ENCODE measurements at regions not wholly inside any gene's neighbourhood (a gene's known extent, or its start where the extent isn't known, plus 50 kb on each side); places are given as distances from the start of the nearest gene placed in this dataset.

DNA sequence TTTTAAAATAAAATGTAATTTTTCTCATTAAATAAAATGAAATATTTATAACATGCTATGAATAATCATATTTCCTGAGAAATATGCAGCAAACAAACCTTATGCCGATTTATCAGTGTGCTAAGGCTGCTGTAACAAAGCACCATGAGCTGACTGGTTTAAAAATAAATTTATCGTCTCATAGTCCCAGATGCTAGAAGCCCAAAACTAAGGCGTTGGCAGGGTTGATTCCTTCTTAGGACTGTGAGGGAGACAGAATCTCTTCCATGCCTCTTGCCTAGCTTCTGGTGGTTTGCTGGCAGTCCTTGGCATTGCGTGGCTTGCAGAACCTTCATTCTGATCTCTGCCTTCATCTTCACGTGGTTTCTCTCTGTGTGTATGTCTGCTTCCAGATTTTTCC lies 740.3 kb downstream of the OTOL1 start:
- TF ChIP-seq, protein P1, sequence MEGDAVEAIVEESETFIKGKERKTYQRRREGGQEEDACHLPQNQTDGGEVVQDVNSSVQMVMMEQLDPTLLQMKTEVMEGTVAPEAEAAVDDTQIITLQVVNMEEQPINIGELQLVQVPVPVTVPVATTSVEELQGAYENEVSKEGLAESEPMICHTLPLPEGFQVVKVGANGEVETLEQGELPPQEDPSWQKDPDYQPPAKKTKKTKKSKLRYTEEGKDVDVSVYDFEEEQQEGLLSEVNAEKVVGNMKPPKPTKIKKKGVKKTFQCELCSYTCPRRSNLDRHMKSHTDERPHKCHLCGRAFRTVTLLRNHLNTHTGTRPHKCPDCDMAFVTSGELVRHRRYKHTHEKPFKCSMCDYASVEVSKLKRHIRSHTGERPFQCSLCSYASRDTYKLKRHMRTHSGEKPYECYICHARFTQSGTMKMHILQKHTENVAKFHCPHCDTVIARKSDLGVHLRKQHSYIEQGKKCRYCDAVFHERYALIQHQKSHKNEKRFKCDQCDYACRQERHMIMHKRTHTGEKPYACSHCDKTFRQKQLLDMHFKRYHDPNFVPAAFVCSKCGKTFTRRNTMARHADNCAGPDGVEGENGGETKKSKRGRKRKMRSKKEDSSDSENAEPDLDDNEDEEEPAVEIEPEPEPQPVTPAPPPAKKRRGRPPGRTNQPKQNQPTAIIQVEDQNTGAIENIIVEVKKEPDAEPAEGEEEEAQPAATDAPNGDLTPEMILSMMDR (conservative IDR thresholded peaks at IDR 0.05; ENCODE audit: low read length): no peak
- TF ChIP-seq EZH2phosphoT487 (IDR thresholded peaks at IDR 0.05; ENCODE audit: borderline replicate concordance, low read depth, low read length): no peak

Measured in OCI-LY7 (cell line).